ENCODE measurements at regions not wholly inside any gene's neighbourhood (a gene's known extent, or its start where the extent isn't known, plus 50 kb on each side); places are given as distances from the start of the nearest gene placed in this dataset.

GRCh38 chr4:106764774-106765173, 271.3 kb downstream of the DKK2 start:
- TF ChIP-seq CTCF (IDR thresholded peaks at IDR 0.05; ENCODE audit: insufficient read depth, low read length, poor library complexity, severe bottlenecking): no peak
- TF ChIP-seq EZH2phosphoT487 (conservative IDR thresholded peaks at IDR 0.05; ENCODE audit: low read length): no peak

All from SU-DHL-6 (cell line).